GM12873 (cell line): ENCODE measurements at regions not wholly inside any gene's neighbourhood (a gene's known extent, or its start where the extent isn't known, plus 50 kb on each side); places are given as distances from the start of the nearest gene placed in this dataset.

Experiments used
- CTCF ChIP-seq: IDR thresholded peaks from 2 replicates; pipeline ENCODE4 v1.5.1; 2012; ENCODE audit warnings: low read depth, mild to moderate bottlenecking, moderate library complexity, low read length, control low read depth; ENCODE audit not compliant: insufficient read depth; ENCODE audit errors: missing control alignments

- no peak for TF ChIP-seq CTCF
These were observed 360.0 kb upstream of the PROK2 start for GRCh38 chr3:72144773-72145505.

GRCh38 chr3:72143966-72144717, 359.2 kb upstream of the PROK2 start:
- no peak for TF ChIP-seq CTCF

- no peak for TF ChIP-seq CTCF
These were observed 358.4 kb upstream of the PROK2 start for GRCh38 chr3:72143322-72143721.

GRCh38 chr3:72142028-72142427, 357.1 kb upstream of the PROK2 start:
- no peak for TF ChIP-seq CTCF

GRCh38 chr3:72141264-72141663, 356.3 kb upstream of the PROK2 start:
- TF ChIP-seq CTCF, result no peak

GRCh38 chr3:72139316-72139715, 354.4 kb upstream of the PROK2 start:
- TF ChIP-seq CTCF, result no peak
